ENCODE measurements at regions not wholly inside any gene's neighbourhood (a gene's known extent, or its start where the extent isn't known, plus 50 kb on each side); places are given as distances from the start of the nearest gene placed in this dataset.

DNA sequence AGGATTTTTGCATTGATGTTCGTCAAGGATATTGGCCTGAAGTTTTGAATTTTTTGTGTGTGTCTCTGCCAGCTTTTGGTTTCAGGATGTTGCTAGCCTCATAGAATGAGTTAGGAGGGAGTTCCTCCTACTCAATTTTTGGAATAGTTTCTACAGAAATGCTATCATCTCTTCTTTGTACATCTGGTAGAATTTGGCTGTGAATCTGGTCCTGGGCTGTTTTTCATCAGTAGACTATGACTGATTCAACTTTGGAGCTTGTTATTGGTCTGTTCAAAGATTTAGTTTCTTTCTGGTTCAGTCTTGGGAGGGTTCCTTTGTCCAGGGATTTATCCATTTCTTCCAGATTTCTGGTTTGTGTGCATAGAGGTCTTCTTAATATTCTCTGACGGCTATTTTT is 166.7 kb downstream of the ST6GAL2 start:
- TF ChIP-seq EP300 (IDR thresholded peaks at IDR 0.05) (no peak), CTCF (IDR thresholded peaks at IDR 0.05) (no peak), POLR2A (IDR thresholded peaks at IDR 0.05) (no peak)
- no peaks in the 10 kb centered on the region for H3K27me3 ChIP-seq
- no peak overlapping the region for H3K4me3 ChIP-seq
- H3K27ac ChIP-seq = no peak overlapping the region
- WGBS, 2 donors = 52 to 58% methylated on average over 2 of the region's 2 CpGs
- no peaks in the 10 kb centered on the region for H3K4me1 ChIP-seq
- DNase-seq (ENCODE audit: low spot score in 2 of 2) = no peak
- no peaks in the 10 kb centered on the region for H3K36me3 ChIP-seq
- H3K9me3 ChIP-seq = peaks cover 0 to 26% (median 2%) of the 10 kb centered on the region in 4 donors

GRCh38 chr2:106720026-106720425 is 165.9 kb downstream of the ST6GAL2 start:
- no peak for DNase-seq (ENCODE audit: low spot score in 2 of 2)
- Histone ChIP-seq H3K27ac (no peak overlapping the region), H3K4me3 (no peak overlapping the region), H3K27me3 (no peaks in the 10 kb centered on the region), H3K4me1 (no peaks in the 10 kb centered on the region), H3K36me3 (no peaks in the 10 kb centered on the region), H3K9me3 (peaks cover 0 to 26% (median 2%) of the 10 kb centered on the region in 4 donors)
- TF ChIP-seq CTCF (IDR thresholded peaks at IDR 0.05) = no peak
- no peak for TF ChIP-seq EP300 (IDR thresholded peaks at IDR 0.05)
- no peak for TF ChIP-seq POLR2A (IDR thresholded peaks at IDR 0.05)
- 74 to 94% methylated on average over 1 of the region's 1 CpG for WGBS, 2 donors

- DNase-seq (ENCODE audit: low spot score in 2 of 2) = no peak
- Histone ChIP-seq H3K36me3 (no peaks in the 10 kb centered on the region), H3K27me3 (no peaks in the 10 kb centered on the region), H3K9me3 (no peaks in the 10 kb centered on the region), H3K4me3 (no peak overlapping the region), H3K27ac (no peak overlapping the region), H3K4me1 (no peaks in the 10 kb centered on the region)
- TF ChIP-seq EP300 (IDR thresholded peaks at IDR 0.05) (no peak), CTCF (IDR thresholded peaks at IDR 0.05) (no peak), POLR2A (IDR thresholded peaks at IDR 0.05) (no peak)
- WGBS, 2 donors = 85 to 91% methylated on average over 7 of the region's 7 CpGs
These were observed 161.6 kb downstream of the ST6GAL2 start for GRCh38 chr2:106724301-106724794.

GRCh38 chr2:106734165-106734564 is 151.8 kb downstream of the ST6GAL2 start:
- Histone ChIP-seq H3K9me3 (peaks cover 0 to 24% (median 0%) of the 10 kb centered on the region in 4 donors), H3K4me3 (no peak overlapping the region), H3K36me3 (no peaks in the 10 kb centered on the region), H3K27me3 (no peaks in the 10 kb centered on the region), H3K27ac (no peak overlapping the region), H3K4me1 (no peaks in the 10 kb centered on the region)
- TF ChIP-seq POLR2A (IDR thresholded peaks at IDR 0.05) = no peak
- no peak for TF ChIP-seq EP300 (IDR thresholded peaks at IDR 0.05)
- TF ChIP-seq CTCF (IDR thresholded peaks at IDR 0.05) = no peak
- WGBS, 2 donors = 58 to 85% methylated on average over 4 of the region's 4 CpGs
- DNase-seq (ENCODE audit: low spot score in 2 of 2) = no peak

GRCh38 chr2:106735807-106736206 is 150.2 kb downstream of the ST6GAL2 start:
- 70 to 78% methylated on average over 5 of the region's 5 CpGs for WGBS, 2 donors
- TF ChIP-seq CTCF (IDR thresholded peaks at IDR 0.05) (no peak), POLR2A (IDR thresholded peaks at IDR 0.05) (no peak), EP300 (IDR thresholded peaks at IDR 0.05) (no peak)

More at GRCh38 chr2:106735807-106736206, 150.2 kb downstream of the ST6GAL2 start:
- H3K27ac ChIP-seq = no peak overlapping the region
- H3K9me3 ChIP-seq = peaks cover 0 to 24% (median 0%) of the 10 kb centered on the region in 4 donors
- no peak for DNase-seq (ENCODE audit: low spot score in 2 of 2)
- no peaks in the 10 kb centered on the region for H3K27me3 ChIP-seq
- H3K4me3 ChIP-seq = no peak overlapping the region
- H3K36me3 ChIP-seq = no peaks in the 10 kb centered on the region
- H3K4me1 ChIP-seq = no peaks in the 10 kb centered on the region
